HS-27A (cell line): ENCODE measurements at regions not wholly inside any gene's neighbourhood (a gene's known extent, or its start where the extent isn't known, plus 50 kb on each side); places are given as distances from the start of the nearest gene placed in this dataset.

ENCODE experiments used
- DNase-seq: peaks from one replicate; pipeline ENCODE4 v3.0.0-alpha.2; 2012; ENCODE audit warnings: low read depth, missing footprints

- no peak for DNase-seq
These were observed 112.0 kb upstream of the ATF7IP start for GRCh38 chr12:14253496-14253895.

- DNase-seq: no peak
These were observed 110.7 kb upstream of the ATF7IP start for GRCh38 chr12:14254781-14255180.

GRCh38 chr12:14256121-14256520 lies 109.4 kb upstream of the ATF7IP start:
- DNase-seq: no peak

- DNase-seq: no peak
These were observed 108.8 kb upstream of the ATF7IP start for GRCh38 chr12:14256555-14257169.

- no peak for DNase-seq
These were observed 108.2 kb upstream of the ATF7IP start for GRCh38 chr12:14257303-14257733.

- DNase-seq: peak; percentile 98
These were observed 107.5 kb upstream of the ATF7IP start for GRCh38 chr12:14257734-14258574.

- no peak for DNase-seq
These were observed 106.9 kb upstream of the ATF7IP start for GRCh38 chr12:14258575-14258940.

GRCh38 chr12:14259481-14260010 lies 105.9 kb upstream of the ATF7IP start:
- no peak for DNase-seq

DNA sequence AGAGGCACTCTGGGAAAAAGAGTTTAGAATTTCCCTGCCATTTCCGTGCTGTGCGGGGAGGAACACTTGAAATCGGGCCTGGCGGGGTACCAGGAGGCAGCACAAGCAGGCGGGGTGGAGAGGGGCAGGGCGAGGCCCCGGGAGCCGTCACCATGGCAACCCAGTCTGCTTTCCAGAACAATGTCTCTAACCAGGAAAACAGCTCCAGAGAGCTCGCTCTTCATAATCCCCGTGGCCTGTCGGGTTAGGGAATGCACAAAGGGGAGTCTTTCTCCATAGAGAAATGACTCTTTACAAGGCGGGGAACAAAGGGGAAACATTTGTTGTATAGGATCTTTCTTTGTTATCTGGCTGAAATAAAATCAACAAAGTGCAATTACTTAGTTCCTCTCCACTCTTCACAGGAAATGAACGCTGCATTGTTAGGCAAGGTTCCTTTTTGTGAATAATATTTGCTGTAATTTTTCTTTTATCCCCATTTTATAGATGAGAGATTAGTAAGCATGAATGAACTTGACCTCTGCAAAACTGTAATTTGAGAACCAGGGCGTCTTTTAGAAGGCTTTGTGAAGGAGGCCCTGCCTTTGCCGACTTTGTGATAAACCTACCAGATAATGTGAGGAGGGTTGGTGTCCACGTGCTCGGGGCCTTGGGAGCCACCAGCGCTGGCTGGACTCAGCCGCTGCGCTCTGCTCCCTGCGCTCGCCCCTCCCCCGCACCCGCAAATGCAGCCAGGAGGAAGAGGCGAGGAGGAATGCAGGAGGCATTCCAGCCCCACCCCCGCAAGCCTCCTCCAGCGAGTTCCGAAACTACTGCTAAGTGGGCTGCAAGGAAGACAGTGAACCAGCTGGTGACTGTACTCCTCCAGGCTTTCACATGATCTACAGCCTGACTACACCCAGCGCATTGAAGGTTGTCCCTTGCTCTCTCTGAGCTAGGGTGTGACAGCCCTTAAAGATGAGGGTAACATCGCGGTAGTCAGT lies 105.2 kb upstream of the ATF7IP start:
- DNase-seq: no peak

GRCh38 chr12:14261096-14261495 lies 104.4 kb upstream of the ATF7IP start:
- DNase-seq: no peak

- no peak for DNase-seq
These were observed 103.6 kb upstream of the ATF7IP start for GRCh38 chr12:14261861-14262260.

GRCh38 chr12:14262771-14263511 lies 102.5 kb upstream of the ATF7IP start:
- DNase-seq: no peak

GRCh38 chr12:14263742-14264141 lies 101.7 kb upstream of the ATF7IP start:
- DNase-seq: no peak

DNA sequence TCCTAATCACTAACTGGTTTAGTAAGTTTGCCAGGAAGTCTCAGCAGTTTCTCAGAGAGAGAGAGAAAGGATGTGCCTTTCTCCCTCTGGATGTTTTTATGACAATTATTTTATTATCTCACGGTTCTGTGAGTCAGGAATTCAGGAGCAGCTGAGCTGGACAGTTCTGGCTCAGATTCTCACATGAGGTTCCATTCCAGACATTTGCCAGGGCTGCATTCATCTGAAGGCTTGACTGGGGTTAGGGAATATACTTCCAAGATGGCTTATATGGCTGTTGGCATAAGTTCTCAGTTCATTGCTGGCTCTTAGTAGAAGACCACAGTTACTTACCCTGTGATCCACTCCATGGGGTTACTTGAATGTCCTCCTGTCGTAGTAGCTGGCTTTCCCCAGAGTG lies 101.2 kb upstream of the ATF7IP start:
- DNase-seq: no peak

DNA sequence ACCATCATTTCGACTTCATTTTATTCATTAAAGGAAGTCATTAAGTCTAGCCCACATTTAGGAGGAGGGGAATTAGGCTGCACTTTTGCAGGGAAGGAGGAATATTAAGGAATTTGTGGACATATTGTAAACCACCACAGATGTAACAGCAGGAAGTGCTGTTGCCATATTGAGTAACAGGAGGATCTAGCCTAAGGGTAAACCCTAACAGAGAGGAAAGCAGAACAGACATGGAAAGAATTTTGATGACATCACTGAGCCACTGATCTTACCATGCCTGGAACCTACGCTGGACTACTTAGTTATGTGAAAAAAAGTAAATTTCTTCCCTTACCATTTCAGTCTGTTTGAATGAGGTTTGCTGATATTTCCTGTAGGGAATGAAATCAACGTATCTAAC lies 100.7 kb upstream of the ATF7IP start:
- DNase-seq: no peak

GRCh38 chr12:14268120-14268515 lies 97.4 kb upstream of the ATF7IP start:
- no peak for DNase-seq

GRCh38 chr12:14270392-14270791 lies 95.1 kb upstream of the ATF7IP start:
- no peak for DNase-seq

GRCh38 chr12:14272956-14273912 lies 92.2 kb upstream of the ATF7IP start:
- DNase-seq: no peak

DNA sequence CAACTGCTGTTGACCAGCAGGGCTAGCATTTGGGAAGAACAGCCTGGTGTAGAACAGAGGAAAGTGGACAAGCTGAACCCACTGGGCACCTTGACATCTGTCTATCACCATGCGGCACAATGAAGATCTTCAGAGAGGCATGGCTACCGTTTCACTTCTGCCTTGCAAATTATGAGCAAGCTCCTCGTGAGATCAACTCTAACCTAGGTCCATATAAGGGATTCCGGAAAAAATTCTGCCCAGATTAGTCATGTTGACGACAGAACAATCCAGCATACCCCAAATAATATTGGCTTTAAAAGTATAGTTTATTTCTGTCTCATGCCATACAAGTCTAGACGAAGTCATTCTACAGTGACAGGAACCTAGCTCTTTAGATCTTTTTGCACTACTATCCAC lies 91.6 kb upstream of the ATF7IP start:
- DNase-seq: no peak

- DNase-seq: no peak
These were observed 90.4 kb upstream of the ATF7IP start for GRCh38 chr12:14275111-14275510.
